ENCODE measurements at regions not wholly inside any gene's neighbourhood (a gene's known extent, or its start where the extent isn't known, plus 50 kb on each side); places are given as distances from the start of the nearest gene placed in this dataset.
"Not testable (repeated sequence)": the region's sequence is repeated elsewhere in the genome, so short reads cannot be mapped to it uniquely, and the experiment has no call there.

- DNase-seq: no peak
Measured at GRCh38 chr9:97774673-97775072, 77.5 kb upstream of the XPA start.

- DNase-seq: not testable (repeated sequence)
Measured at GRCh38 chr9:97778740-97779139, 74.3 kb upstream of the FOXE1 start.

- no peak for DNase-seq
Measured at GRCh38 chr9:97779608-97780007, 73.4 kb upstream of the FOXE1 start.

- no peak for DNase-seq
Measured at GRCh38 chr9:97781902-97782301, 71.1 kb upstream of the FOXE1 start.

GRCh38 chr9:97786341-97786740 is 66.7 kb upstream of the FOXE1 start:
- DNase-seq: no peak

GRCh38 chr9:97787551-97787950 is 65.5 kb upstream of the FOXE1 start:
- DNase-seq: no peak

- DNase-seq: no peak
Measured at GRCh38 chr9:97788763-97789663, 64.0 kb upstream of the FOXE1 start.

- no peak for DNase-seq
Measured at GRCh38 chr9:97790542-97790941, 62.5 kb upstream of the FOXE1 start.

GRCh38 chr9:97791542-97791941 is 61.5 kb upstream of the FOXE1 start:
- DNase-seq: no peak

- DNase-seq: no peak
Measured at GRCh38 chr9:97793067-97793466, 60.0 kb upstream of the FOXE1 start.

GRCh38 chr9:97794666-97795065 is 58.4 kb upstream of the FOXE1 start:
- DNase-seq: no peak

- DNase-seq: not testable (repeated sequence)
Measured at GRCh38 chr9:97796176-97796575, 56.9 kb upstream of the FOXE1 start.

GRCh38 chr9:97801180-97801579 is 51.8 kb upstream of the FOXE1 start:
- DNase-seq: no peak

- DNase-seq: no peak
Measured at GRCh38 chr9:97802276-97802675, 50.8 kb upstream of the FOXE1 start.

- DNase-seq: peak; percentile 90
Measured at GRCh38 chr9:97803167-97804058, 49.6 kb upstream of the FOXE1 start.
